Lung (tissue), 11 donors: ENCODE measurements at regions not wholly inside any gene's neighbourhood (a gene's known extent, or its start where the extent isn't known, plus 50 kb on each side); places are given as distances from the start of the nearest gene placed in this dataset.

Source experiments
- ATAC-seq: fragments of 200-7000 bp; cut with Tn5 transposase; one replicate; pipeline ENCODE4 v1.9.1; 2020; ENCODE audit warnings: moderate number of reproducible peaks; ENCODE audit not compliant: insufficient read depth, low FRiP score
- DNase-seq, 3 donors: peaks; one replicate each; pipeline ENCODE4 v3.0.0-alpha.2; 2013 to 2017
- H3K27ac ChIP-seq, 2 donors: one replicate each; pipeline ENCODE4 v1.5.1; 2013; ENCODE audit warnings: mild to moderate bottlenecking in 2 of 2, moderate library complexity in 2 of 2, control low read depth in 1 of 2, inconsistent platforms in 1 of 2, low read depth in 1 of 2, low read length in 1 of 2
- H3K27me3 ChIP-seq, 3 donors: one replicate each; pipeline ENCODE4 v1.5.1; 2013; ENCODE audit warnings: low read length in 2 of 3; ENCODE audit not compliant: control insufficient read depth in 3 of 3, insufficient read depth in 3 of 3
- H3K36me3 ChIP-seq, 4 donors: one replicate each; pipeline ENCODE4 v1.5.1; 2013; ENCODE audit warnings: low read length in 4 of 4, mild to moderate bottlenecking in 1 of 4, moderate library complexity in 1 of 4; ENCODE audit not compliant: control insufficient read depth in 4 of 4, insufficient read depth in 4 of 4
- H3K4me1 ChIP-seq, 5 donors: one replicate each; pipeline ENCODE4 v1.5.1; 2013; ENCODE audit warnings: low read length in 5 of 5, mild to moderate bottlenecking in 2 of 5, moderate library complexity in 1 of 5; ENCODE audit not compliant: control insufficient read depth in 5 of 5, insufficient read depth in 5 of 5
- H3K4me3 ChIP-seq: one replicate; pipeline ENCODE4 v1.5.1; 2013; ENCODE audit warnings: mild to moderate bottlenecking, control low read depth, moderate library complexity
- H3K9ac ChIP-seq, 2 donors: one replicate each; pipeline ENCODE4 v1.5.1; 2013; ENCODE audit warnings: low read length in 2 of 2, control low read depth in 1 of 2; ENCODE audit not compliant: insufficient read depth in 1 of 2
- H3K9me3 ChIP-seq, 4 donors: one replicate each; pipeline ENCODE4 v1.5.1; 2013; ENCODE audit warnings: low read length in 3 of 4, mild to moderate bottlenecking in 1 of 4, moderate library complexity in 1 of 4; ENCODE audit not compliant: control insufficient read depth in 4 of 4, insufficient read depth in 3 of 4
- WGBS, 2 donors: extraction: QIAGEN DNeasy Blood & Tissue Kit; methylation state at CpG; one replicate each; pipeline ENCODE4 v1.1.7; 2013; 5-methylcytosine and 5-hydroxymethylcytosine counted together
- TF ChIP-seq, protein P1 (sequence below): IDR thresholded peaks from 2 replicates; pipeline ENCODE4 v1.5.1; 2012; ENCODE audit warnings: mild to moderate bottlenecking; ENCODE audit errors: control extremely low read depth, extremely low read depth
- donor health status: control.
- donor health status: control.
- donor health status: Bipolar disorder and iron deficiency.
- donor health status: healthy.
- donor health status: DM: yes; HTN: yes; CAD: no.

GRCh38 chr2:23128684-23129292 lies 256.2 kb upstream of the KLHL29 start:
- TF ChIP-seq, protein P1, sequence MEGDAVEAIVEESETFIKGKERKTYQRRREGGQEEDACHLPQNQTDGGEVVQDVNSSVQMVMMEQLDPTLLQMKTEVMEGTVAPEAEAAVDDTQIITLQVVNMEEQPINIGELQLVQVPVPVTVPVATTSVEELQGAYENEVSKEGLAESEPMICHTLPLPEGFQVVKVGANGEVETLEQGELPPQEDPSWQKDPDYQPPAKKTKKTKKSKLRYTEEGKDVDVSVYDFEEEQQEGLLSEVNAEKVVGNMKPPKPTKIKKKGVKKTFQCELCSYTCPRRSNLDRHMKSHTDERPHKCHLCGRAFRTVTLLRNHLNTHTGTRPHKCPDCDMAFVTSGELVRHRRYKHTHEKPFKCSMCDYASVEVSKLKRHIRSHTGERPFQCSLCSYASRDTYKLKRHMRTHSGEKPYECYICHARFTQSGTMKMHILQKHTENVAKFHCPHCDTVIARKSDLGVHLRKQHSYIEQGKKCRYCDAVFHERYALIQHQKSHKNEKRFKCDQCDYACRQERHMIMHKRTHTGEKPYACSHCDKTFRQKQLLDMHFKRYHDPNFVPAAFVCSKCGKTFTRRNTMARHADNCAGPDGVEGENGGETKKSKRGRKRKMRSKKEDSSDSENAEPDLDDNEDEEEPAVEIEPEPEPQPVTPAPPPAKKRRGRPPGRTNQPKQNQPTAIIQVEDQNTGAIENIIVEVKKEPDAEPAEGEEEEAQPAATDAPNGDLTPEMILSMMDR, result no peak
- Histone ChIP-seq H3K36me3 (no peaks in the 10 kb centered on the region), H3K4me3 (no peak overlapping the region), H3K27ac (no peak overlapping the region), H3K9ac (no peak overlapping the region), H3K9me3 (peaks cover 0 to 8% (median 0%) of the 10 kb centered on the region in 4 donors), H3K4me1 (peaks cover 0 to 5% (median 0%) of the 10 kb centered on the region in 5 donors), H3K27me3 (no peaks in the 10 kb centered on the region)
- WGBS, 2 donors, result 92 to 95% methylated on average over 7 of the region's 7 CpGs
- ATAC-seq, result no peak
- no peak for DNase-seq

DNA sequence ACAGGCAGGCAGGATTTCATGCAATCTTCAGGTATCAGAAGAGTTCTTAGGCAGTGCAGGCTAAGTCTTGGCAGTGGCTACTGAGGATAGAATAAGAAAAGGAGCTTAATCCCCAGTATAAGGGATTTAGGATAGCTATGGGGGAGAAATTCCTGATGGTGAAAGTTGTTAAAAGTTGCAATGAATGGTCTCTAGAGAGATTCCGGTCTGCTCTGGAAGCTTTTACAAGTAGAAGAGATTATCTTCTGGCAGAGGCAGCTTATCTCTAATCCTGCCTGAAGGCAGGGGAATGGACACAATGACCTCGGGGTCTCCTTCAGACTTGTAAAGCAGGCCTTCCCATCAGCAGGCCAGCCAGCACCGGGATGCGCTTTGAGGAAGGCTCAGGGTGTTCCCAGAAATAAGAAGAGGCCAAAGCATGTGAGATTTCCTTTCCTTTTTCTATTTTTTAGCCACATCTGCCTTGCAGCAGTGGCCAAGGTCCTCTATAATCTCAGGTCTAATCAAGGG lies 253.9 kb upstream of the KLHL29 start:
- H3K4me1 ChIP-seq, result peaks cover 0 to 13% (median 0%) of the 10 kb centered on the region in 5 donors
- H3K36me3 ChIP-seq, result no peaks in the 10 kb centered on the region
- no peak for ATAC-seq
- no peak for DNase-seq
- H3K9ac ChIP-seq, result no peak overlapping the region
- H3K9me3 ChIP-seq, result peaks cover 0 to 8% (median 0%) of the 10 kb centered on the region in 4 donors
- 86 to 88% methylated on average over 4 of the region's 4 CpGs for WGBS, 2 donors
- no peak overlapping the region for H3K27ac ChIP-seq
- TF ChIP-seq, protein P1, result no peak
- no peak overlapping the region for H3K4me3 ChIP-seq
- H3K27me3 ChIP-seq, result no peaks in the 10 kb centered on the region

DNA sequence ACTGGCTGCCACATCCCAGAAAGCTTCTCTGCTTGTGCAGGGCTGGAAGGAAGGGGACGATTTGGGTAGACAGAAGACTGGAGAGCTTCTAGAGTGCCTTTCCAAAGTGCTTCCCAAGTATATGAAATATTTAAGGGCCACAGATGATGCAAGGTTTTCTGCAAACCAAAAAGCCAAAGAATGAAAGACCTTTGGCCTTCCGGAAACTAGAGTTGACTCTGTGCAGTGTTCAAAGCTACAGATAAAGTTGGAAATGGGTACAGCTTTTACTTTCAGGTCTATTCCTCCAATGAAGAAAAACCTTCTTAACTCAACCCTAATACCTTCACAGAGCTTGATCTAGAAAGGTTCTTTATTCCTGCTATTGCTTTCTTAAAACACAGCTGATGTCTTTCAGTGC lies 253.0 kb upstream of the KLHL29 start:
- DNase-seq (no peak), ATAC-seq (no peak)
- Histone ChIP-seq H3K9me3 (peaks cover 0 to 8% (median 0%) of the 10 kb centered on the region in 4 donors), H3K4me1 (peaks cover 0 to 13% (median 0%) of the 10 kb centered on the region in 5 donors), H3K4me3 (no peak overlapping the region), H3K36me3 (no peaks in the 10 kb centered on the region), H3K9ac (no peak overlapping the region), H3K27me3 (no peaks in the 10 kb centered on the region), H3K27ac (no peak overlapping the region)
- 79 to 86% methylated on average over 2 of the region's 2 CpGs for WGBS, 2 donors
- TF ChIP-seq, protein P1, result no peak
